HG02885 (cell line): ENCODE measurements at regions not wholly inside any gene's neighbourhood (a gene's known extent, or its start where the extent isn't known, plus 50 kb on each side); places are given as distances from the start of the nearest gene placed in this dataset.
"Not testable (repeated sequence)": the region's sequence is repeated elsewhere in the genome, so short reads cannot be mapped to it uniquely, and the experiment has no call there.

Experiments
- ATAC-seq: cut with Tn5 transposase; IDR thresholded peaks from one replicate; pipeline ENCODE4 v1.9.1; 2021; ENCODE audit warnings: mild to moderate bottlenecking; ENCODE audit not compliant: unreplicated experiment, poor library complexity

DNA sequence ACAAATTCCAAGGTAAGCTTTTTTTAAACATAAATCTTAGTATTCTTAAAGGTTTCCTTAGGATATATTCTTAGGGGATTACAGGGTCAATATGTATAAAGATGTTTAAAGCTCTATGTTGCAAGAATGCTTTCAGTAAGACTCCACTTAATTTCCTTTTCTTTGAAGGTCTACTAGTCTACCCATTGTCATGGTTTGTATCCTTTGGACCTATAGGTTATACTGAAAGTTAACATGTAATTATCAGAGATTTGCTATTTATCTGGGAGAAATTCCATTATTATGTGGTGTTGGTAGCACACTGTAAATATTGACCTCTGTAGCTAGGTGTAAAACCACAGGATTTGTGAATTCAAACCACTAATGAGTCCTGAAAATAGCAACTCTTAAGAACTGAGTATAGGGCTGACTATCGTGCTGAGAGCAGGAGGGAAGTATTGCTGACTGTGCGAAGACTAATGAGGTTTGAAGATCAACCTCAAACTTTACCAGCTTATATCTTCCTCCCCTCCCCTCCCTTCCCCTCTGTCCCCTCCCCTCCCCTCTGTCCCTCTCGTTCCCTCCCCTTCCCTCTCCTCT, 85.6 kb downstream of the GADD45G start:
- ATAC-seq: peak; percentile 87

DNA sequence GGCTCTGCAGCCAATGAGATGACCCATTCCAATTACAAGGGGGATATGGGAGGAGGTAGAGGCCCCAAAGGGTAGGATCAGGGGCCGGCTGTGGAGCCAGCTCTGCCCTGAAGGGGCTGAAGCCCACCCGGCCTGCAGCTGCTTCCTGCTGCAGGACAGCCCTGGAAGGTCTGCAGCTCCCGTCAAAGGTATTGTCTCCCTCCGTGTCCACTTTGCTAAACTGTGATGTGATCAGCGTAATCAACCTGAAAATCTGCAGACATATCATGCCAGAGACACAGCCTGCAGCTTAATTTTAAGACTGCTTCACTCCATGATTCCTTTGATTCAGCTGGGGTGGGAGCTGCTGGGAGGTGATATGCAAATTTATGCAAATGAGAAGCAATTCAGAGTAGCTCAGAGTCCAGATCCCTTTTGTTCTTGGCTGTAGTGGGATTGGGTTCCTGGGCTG, 90.7 kb downstream of the GADD45G start:
- ATAC-seq: no peak

DNA sequence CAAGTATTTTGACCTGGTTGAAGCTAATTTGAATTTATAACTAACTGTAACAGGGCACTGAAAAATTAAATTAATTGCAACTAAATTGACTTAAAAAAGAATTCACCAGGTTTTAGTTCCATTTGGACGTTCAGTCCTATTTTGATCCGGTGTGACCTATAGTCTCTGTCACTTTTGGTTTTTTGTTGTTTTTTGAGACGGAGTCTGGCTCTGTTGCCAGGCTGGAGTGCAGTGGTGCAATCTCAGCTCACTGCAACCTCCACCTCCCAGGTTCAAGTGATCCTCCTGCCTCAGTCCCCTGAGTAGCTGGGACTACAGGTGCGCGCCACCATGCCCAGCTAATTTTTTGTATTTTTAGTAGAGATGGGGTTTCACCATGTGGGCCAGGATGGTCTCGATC, 91.2 kb downstream of the GADD45G start:
- ATAC-seq: not testable (repeated sequence)

DNA sequence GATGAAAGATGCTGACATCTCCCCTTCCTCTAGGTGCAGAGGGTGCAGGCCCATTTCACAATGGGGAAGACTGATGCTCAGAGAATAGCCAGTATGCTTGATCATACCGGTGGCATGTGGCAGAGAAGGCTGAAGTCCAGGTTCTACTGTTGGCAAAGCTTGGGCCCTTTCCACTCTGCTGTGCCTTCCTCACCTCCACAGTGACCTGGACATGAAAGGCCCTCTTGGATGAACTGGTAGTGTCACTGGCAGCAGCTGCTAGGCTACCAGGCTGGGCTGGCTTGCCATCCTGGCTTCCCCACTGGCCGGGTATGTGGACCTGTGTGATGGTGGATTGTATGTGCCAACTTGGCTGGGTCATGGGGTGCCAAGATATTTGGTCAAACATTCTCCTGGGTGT, 92.0 kb downstream of the GADD45G start:
- ATAC-seq: no peak

DNA sequence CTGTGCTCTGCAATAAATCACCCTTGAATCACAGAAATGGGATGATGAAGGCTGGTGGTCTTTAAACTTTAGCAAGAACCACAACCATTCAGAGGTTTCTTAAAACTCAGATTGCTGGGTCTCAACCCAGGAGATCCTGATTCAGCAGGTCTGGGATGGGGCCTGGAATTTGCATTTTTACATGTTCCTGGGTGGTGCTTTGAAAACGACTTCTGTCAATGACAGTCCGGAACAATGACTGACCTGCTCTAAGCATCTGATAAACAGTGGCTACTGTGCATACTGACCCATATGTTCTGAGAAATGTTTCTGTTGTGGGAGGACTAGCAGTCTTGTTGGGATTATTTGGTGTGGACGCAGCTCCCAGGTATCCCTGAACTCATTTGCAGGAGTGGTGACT, 92.7 kb downstream of the GADD45G start:
- no peak for ATAC-seq

DNA sequence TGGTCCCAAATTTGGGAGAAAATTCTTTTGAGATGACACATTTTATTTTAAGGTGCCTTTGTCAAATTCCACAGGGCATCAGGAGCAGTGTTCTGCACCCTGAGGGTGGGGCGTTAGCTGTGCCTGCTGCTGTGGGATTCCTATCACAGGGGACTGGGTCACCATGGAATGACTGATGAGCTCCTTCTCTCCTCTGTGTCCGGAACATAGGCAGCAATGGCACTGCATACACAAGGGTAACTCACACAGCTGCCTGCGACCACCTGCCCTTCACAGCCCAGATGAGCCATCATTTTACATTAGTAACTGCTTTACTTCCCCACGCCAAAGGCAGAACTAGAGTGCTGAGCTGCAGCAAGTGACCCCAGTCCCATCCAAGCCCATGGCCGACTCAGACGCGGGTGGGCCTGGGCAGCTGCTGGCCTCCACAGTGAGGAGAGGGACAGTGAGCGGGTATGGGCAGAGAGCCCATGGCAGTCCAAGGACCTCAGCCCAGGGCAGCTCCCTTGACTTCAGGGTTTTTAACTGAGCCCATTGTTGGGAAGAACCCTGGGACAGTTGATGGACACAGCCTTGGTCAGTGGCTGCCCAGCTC, 93.7 kb downstream of the GADD45G start:
- no peak for ATAC-seq

DNA sequence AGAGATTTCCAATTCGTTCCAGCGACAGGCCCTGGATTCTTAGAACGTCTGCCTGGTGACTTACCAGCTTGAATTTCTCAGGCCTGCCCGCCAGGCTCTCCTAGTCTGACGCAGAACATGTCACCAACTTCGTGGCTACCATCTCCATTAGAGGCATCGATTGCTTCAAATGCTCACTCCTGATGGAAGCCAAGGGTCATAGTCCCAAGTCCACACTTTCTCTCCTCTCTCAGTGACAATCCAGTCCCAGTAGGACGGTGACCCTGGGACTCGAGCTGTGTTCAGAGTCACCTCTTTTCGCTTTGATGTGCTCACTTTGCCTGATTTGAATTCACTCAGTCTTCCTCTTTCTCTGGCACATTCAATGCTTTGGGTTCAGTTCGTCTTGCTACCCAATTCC, 94.8 kb downstream of the GADD45G start:
- ATAC-seq: no peak

DNA sequence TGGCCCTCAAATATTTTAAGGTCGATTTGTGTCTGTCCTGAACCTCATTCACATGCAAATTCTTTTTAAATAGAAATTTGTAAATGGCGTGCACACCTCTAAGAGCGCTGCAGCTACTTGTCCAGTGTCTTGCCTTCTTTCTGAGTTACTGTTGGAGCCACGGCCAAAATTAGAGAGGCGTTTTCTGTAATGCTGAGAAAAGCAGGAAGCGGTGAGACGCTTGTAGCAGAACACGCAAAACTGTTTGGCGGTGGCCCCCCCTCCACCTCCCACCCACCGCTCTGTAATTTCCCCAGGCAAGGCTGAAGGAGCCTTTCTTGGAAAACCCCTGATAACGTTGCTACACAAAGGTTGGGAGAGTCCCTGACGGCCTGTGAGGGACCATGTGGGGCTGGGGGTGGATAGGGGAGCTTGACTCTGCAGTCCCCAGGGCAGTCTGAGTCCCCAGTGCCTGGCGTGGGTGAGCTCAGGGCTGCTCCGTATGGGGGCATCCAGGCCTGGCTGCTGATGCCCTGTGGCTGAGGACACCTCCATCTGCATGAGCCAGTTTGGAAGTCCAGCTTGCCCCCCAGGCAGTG, 96.5 kb downstream of the GADD45G start:
- ATAC-seq: peak; percentile 77

DNA sequence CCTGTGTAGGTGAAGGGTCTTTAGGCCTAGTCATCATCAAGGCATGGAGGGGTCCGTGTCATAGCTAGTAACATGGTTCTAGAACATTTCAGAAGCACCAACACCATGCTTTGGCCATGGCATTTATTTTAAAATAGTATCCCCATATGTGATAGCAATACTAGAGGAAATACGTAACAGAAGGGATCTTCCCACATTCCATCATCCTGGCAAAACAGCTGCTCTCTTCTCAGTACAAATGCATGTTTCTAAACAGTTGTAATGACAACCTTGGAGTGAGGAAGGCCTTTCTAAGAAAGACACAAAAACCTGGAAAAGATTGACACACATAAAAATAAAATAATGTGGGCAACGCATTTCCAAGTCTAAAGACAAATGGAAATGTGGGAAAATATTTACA, 97.6 kb downstream of the GADD45G start:
- ATAC-seq: no peak

DNA sequence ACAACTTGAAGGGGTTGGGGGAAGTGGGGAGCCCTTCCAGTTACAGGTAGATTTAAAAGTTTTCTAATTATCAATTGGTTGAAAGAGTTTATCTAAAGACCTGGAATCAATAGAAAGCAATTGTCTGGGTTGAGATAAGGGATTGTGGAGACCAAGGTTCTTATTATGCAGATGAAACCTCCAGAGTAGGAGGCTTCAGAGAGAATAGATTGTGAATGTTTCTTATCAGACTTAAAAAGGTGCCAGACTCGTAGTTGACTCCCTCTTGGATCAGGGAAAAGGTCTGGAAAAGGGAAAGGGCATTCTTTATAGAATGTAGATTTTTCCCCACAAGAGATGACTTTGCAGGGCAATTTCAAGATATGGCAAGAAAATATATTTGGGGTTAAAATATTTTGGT, 100.8 kb downstream of the GADD45G start:
- no peak for ATAC-seq

DNA sequence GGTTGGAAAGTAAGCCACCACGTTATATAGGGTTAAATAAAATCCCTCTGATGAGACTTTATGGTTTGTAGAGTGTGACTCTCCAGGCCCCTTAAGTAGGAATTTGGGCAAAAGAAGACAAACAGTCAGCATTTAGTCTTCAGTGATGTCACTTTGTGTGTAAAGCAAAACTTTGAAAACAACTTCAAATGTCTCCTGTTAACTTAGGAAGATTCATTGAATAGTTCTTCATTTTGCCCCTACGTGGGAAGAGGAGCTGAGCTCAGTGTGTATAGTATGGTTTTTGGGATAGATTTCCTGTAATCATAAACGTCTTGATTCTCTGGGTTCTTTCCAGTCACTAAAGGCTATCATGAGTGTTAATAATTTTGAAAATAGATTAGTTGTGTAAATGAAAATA, 101.3 kb downstream of the GADD45G start:
- ATAC-seq: no peak

DNA sequence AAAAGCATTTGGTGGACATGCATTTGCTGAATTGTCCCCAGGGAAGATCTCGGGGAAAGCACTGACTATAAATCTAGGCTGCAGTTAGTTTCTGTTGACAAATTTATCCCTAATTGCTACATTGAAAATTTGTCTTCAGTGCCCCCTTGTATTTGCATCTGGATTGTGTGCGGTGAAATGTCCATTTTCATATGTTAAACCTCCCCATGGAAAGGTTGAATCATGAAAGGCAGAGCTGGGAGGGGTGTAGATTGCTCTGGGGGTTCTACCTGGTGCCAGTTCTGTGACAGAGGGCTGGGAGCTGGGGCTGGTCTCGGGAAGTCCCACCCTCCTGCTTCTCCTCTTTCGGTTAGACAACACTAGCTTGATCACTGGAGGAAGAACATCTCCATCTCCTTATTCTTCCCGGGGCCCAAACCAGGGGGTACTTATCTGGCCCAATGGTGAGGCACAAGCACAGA, 101.9 kb downstream of the GADD45G start:
- no peak for ATAC-seq

DNA sequence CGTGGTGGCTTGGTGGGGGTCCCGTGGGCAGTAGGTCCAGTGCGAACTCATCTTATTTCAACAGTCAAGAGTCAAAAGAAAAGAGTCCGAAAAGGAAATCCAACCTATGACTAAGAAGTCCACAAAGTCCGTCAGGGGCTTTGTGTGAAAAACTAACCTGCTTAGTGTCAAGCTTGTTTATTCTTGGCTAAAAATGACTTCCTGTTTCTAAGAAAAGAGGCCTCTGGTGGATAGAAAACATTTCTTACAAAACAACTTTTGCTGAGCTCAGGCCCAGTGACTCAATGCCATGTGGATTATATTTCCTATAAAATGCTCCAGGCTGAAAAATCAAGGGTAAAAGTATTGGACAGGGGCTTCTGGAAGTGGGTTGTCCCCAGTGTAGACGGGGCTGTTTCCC, 105.9 kb downstream of the GADD45G start:
- ATAC-seq: no peak

DNA sequence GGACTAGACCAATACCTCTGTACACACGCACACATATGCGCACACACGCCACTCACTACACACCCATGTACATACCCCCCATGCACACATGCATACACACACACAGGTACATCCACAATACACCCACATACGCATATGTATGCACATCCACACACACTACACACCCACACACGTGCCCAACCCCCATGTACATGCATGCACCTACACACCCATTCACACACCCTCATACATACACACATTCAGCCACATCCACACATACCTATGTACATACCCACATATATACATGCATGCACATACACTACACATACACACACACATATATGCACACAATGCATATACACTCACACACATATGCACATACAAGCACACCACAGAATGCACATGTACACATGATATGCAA, 107.1 kb downstream of the GADD45G start:
- ATAC-seq: no peak

DNA sequence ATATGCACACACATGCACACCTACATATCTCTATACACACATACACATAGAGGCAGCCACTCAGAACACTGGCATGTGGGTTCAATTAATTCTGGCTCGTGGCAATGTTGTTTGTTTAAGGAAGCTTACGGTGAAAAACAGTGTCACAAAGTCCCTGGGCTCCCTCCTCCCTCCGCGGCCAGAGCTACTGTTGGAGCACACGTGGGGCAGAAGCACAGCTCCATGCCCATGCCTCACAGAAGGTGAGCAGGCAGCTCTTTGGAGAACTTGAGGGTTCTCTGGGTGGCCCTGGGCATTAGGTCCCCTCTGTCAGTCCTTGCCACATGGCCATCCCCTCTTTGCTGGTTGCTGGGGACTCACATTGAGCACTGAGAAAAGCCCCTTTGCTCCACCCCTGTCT, 107.5 kb downstream of the GADD45G start:
- ATAC-seq: no peak

DNA sequence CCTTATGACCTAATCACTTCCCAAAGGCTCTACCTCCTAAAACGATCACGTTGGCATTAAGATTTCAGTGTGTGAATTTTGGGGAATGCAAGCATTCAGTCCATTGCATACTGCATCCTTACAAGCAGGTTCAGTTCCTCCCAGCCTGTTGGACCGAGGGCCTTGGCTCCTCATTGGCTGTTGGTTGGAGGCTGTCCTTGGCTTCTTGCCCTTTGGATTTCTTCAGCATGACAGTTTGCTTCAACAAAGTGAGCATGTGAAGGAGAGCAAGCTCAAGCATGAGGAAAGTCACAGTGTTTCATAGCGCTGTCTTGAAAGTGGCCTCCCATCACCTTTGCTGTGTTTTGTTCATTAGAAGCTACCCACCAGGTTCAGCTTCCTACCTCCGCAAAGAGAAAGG, 109.5 kb downstream of the GADD45G start:
- ATAC-seq: no peak

DNA sequence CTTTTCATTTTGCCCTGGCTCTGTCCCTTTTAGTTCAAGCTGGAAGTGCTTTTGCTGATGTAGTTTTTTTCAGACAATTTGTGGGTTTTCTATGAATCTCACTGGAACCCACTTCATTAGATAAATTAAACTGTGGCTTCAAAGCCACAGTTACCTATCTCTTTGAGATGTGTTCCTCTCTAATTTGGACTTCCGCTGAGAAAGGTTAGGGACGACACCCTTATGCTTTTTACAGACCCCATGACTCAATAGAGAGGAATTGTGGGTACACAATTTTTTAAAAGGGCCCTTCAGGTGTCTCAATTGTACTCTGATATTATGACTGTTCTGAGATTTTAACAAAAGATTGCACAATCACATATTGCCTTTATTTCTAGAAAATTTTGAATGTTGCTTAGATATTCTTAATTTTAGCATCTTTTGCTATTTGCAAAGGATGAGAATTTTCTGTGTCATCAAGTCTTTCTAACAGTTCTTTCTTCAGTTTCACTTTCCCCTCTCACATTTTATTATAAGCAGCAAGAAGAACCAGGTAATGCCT, 110.6 kb downstream of the GADD45G start:
- no peak for ATAC-seq

DNA sequence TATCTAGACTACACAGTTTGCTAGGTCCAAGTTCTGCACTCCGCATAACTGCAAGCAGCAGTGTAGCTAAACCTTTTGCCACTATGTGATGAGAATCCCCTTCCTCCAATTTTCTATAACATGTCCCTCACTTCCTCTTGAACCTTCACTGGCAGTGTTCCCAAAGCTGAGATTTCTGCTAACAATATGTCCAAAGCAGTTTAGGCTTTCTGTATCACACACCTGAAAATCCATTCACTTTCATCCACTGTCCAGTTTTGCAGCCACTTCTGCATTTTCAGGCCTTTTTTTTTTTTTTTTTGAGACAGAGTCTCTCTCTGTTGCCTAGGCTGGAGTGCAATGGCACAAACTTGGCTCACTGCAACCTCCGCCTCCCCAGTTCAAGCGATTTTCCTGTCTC, 111.1 kb downstream of the GADD45G start:
- ATAC-seq: no peak

DNA sequence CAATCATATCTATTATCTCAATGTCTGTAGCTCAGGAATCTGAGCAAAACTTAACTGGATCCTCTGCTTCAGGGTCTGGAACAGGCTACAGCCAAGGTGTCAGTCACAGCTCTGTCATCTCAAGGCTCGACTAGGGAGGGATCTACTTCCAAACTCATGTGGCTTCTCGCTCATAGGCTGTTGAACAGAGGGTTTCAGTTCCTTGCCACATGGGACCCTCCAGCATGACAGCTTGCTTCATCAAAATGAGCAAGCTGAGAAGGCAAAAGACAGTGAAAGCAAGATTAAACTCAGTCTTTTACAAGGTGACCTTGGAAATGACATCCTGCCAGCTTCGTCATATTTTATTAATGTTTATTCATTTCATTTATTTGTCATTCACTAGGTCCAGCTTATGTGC, 111.7 kb downstream of the GADD45G start:
- ATAC-seq: no peak

DNA sequence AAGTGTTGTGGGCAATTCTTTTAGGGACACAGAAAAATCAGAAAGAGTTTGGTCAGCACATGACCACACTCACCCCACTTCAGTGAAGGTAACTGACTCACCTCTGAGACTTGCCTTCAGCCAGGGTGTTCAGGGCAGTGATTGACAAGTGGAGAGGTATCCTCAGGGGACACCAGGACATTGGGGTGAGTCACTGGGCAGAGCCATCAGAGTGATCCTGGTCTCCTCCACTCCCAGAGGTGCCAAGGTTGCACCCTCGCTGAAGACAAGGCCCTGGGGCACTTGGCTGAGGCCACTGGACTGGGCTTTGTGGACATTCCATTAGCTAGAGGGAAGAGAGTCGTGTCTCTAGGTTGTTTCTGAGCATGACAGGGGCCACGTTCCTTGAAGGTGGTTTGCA, 113.4 kb downstream of the GADD45G start:
- ATAC-seq: no peak

DNA sequence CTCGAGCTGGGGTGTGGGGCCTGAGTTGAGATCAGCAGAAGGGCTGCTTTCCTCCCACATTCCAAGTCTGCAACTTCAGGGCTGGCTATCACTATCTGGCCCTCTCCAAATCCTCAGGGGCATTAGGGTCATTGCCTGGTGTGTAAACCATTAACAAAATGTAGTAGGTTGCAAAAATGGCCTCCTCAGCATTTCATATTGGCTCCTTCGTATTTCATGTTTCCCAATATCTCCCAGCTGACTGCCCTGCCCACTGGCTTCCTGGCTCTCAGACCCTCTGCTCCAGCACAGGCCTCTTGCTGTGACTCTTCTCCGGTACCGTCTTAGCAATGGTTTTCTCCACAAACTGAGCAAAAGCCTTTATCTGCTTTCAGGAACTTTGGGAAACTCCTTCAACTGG, 113.8 kb downstream of the GADD45G start:
- ATAC-seq: no peak

DNA sequence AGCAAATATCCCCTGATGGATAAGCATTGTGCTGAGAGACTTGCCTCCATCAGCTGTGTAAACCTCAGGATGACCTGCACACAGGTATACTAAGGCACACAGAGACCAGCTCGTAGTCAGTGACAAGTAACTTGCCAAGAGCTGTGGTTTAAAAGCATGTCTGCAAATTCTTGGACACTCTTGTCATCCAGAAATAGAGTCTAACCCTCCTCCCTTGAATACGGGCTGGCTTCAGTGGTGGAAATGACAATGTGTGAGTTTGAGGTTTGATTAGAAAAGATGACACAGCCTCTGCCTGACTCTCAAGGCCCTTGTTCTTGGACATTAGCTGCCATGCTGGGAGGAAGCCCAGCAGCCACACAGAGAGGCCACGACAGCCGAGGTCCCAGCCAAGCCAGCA, 114.4 kb downstream of the GADD45G start:
- no peak for ATAC-seq
